SK-N-SH (cell line): ENCODE measurements at regions not wholly inside any gene's neighbourhood (a gene's known extent, or its start where the extent isn't known, plus 50 kb on each side); places are given as distances from the start of the nearest gene placed in this dataset.

Source experiments
- EZH2phosphoT487 ChIP-seq: fragments of 200-600 bp; sonication (generic); IDR thresholded peaks from 2 replicates; pipeline ENCODE4 v1.6.1; 2017; ENCODE audit warnings: low read depth, mixed run types, mild to moderate bottlenecking, antibody characterized with exemption, moderate library complexity, borderline replicate concordance
- MEF2A ChIP-seq: IDR thresholded peaks from 2 replicates; pipeline ENCODE4 v1.4.0; 2012; ENCODE audit warnings: low read depth, borderline replicate concordance
- PBX3 ChIP-seq: IDR thresholded peaks from 2 replicates; pipeline ENCODE4; 2012
- POLR2AphosphoS5 ChIP-seq: IDR thresholded peaks from 2 replicates; pipeline ENCODE4 v1.6.1; 2012; ENCODE audit warnings: low read depth, low read length
- SIN3A ChIP-seq: IDR thresholded peaks from 2 replicates; pipeline ENCODE4 v1.6.1; 2012; ENCODE audit warnings: low read depth, mild to moderate bottlenecking, low read length, moderate library complexity, borderline replicate concordance
- TAF1 ChIP-seq: IDR thresholded peaks from 2 replicates; pipeline ENCODE4 v1.6.1; 2012; ENCODE audit warnings: low read depth, mild to moderate bottlenecking, low read length, moderate library complexity, borderline replicate concordance
- TF ChIP-seq, protein P1 (sequence below): fragments of 200-600 bp; sonication (generic); IDR thresholded peaks from 2 replicates; pipeline ENCODE4 v1.6.1; 2017; ENCODE audit warnings: antibody characterized with exemption, mild to moderate bottlenecking, moderate library complexity

GRCh38 chr18:39435209-39435608, 1869.6 kb upstream of the CELF4 start:
- no peak for TF ChIP-seq EZH2phosphoT487
- TF ChIP-seq, protein P1, sequence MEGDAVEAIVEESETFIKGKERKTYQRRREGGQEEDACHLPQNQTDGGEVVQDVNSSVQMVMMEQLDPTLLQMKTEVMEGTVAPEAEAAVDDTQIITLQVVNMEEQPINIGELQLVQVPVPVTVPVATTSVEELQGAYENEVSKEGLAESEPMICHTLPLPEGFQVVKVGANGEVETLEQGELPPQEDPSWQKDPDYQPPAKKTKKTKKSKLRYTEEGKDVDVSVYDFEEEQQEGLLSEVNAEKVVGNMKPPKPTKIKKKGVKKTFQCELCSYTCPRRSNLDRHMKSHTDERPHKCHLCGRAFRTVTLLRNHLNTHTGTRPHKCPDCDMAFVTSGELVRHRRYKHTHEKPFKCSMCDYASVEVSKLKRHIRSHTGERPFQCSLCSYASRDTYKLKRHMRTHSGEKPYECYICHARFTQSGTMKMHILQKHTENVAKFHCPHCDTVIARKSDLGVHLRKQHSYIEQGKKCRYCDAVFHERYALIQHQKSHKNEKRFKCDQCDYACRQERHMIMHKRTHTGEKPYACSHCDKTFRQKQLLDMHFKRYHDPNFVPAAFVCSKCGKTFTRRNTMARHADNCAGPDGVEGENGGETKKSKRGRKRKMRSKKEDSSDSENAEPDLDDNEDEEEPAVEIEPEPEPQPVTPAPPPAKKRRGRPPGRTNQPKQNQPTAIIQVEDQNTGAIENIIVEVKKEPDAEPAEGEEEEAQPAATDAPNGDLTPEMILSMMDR, result no peak
- no peak for TF ChIP-seq TAF1
- no peak for TF ChIP-seq POLR2AphosphoS5
- TF ChIP-seq PBX3, result no peak
- no peak for TF ChIP-seq MEF2A
- TF ChIP-seq SIN3A, result no peak
